ENCODE measurements at regions not wholly inside any gene's neighbourhood (a gene's known extent, or its start where the extent isn't known, plus 50 kb on each side); places are given as distances from the start of the nearest gene placed in this dataset.

DNA sequence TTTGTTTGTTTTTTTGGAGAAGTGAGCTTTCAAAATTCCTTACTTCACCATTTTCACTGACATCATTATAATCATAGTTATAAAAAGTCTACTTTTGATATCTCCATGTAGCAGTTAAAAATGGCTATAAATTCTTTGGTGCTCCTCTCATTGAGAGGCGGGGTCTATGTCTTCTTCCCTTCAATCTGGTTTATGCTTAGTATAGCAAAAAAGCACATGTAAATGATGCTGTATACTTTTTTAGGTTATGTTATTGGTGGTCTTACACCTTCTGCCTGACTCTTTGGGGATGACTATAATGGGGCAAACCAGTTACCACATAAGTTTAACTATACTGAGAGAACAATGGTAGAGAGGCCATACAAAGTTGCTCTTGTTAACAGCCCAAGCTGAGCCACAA is 289.6 kb downstream of the EPM2A start:
- Mint-ChIP-seq H3K4me1 (ENCODE audit: low read depth, unreplicated experiment) (no peaks in the 10 kb centered on the region), H3K9me3 (ENCODE audit: unreplicated experiment) (peaks cover 42% of the 10 kb centered on the region), H3K4me3 (ENCODE audit: unreplicated experiment) (no peak overlapping the region), H3K27ac (ENCODE audit: unreplicated experiment) (no peak overlapping the region), H3K27me3 (ENCODE audit: insufficient read depth, unreplicated experiment) (no peaks in the 10 kb centered on the region), H3K36me3 (ENCODE audit: insufficient read depth, unreplicated experiment) (no peaks in the 10 kb centered on the region)
- peaks cover 4% of the 10 kb centered on the region; the same call in 1 of the 2 replicates for H3K4me1 ChIP-seq
- no peaks in the 10 kb centered on the region for H3K36me3 ChIP-seq (ENCODE audit: control insufficient read depth, insufficient read depth, low read length)
- CTCF ChIA-PET: no interaction called here
- no peak overlapping the region for H3K4me3 ChIP-seq (ENCODE audit: low read depth, low read length)
- no peaks in the 10 kb centered on the region for H3K27me3 ChIP-seq (replicated peaks; ENCODE audit: control insufficient read depth, insufficient read depth, low read length)
- no peak for DNase-seq
- no TSS peak for BruUV-seq (replicated peaks)
- H3K9me3 ChIP-seq: peaks cover 11% of the 10 kb centered on the region
- intact Hi-C loops (cut with micrococcal nuclease; ENCODE audit: unreplicated experiment): no loop called here
- no peak for TF ChIP-seq CTCF (IDR thresholded peaks at IDR 0.05; ENCODE audit: insufficient read depth in 1 of 2, low read depth in 1 of 2, low read length in 1 of 2, severe bottlenecking in 1 of 2, unreplicated experiment in 1 of 2)
- POLR2A ChIA-PET: no interaction called here

- no peak for TF ChIP-seq CTCF (IDR thresholded peaks at IDR 0.05; ENCODE audit: insufficient read depth in 1 of 2, low read depth in 1 of 2, low read length in 1 of 2, severe bottlenecking in 1 of 2, unreplicated experiment in 1 of 2)
- Mint-ChIP-seq H3K27ac (ENCODE audit: unreplicated experiment) (no peak overlapping the region), H3K9me3 (ENCODE audit: unreplicated experiment) (peaks cover 18% of the 10 kb centered on the region), H3K4me1 (ENCODE audit: low read depth, unreplicated experiment) (no peaks in the 10 kb centered on the region), H3K27me3 (ENCODE audit: insufficient read depth, unreplicated experiment) (no peaks in the 10 kb centered on the region), H3K36me3 (ENCODE audit: insufficient read depth, unreplicated experiment) (no peaks in the 10 kb centered on the region), H3K4me3 (ENCODE audit: unreplicated experiment) (no peak overlapping the region)
- no peak overlapping the region for H3K4me3 ChIP-seq (ENCODE audit: low read depth, low read length)
- CTCF ChIA-PET: no interaction called here
- intact Hi-C loops (cut with micrococcal nuclease; ENCODE audit: unreplicated experiment): no loop called here
- H3K4me1 ChIP-seq: peaks cover 4% of the 10 kb centered on the region; the same call in 1 of the 2 replicates
- H3K27me3 ChIP-seq (replicated peaks; ENCODE audit: control insufficient read depth, insufficient read depth, low read length): no peaks in the 10 kb centered on the region
- no peak for DNase-seq
- POLR2A ChIA-PET: no interaction called here
- peaks cover 6% of the 10 kb centered on the region; the same call in 1 of the 2 replicates for H3K9me3 ChIP-seq
- H3K36me3 ChIP-seq (ENCODE audit: control insufficient read depth, insufficient read depth, low read length): no peaks in the 10 kb centered on the region
- no TSS peak for BruUV-seq (replicated peaks)
Observed at GRCh38 chr6:145451029-145451428, 284.3 kb downstream of the EPM2A start.

GRCh38 chr6:145453376-145453775 is 281.9 kb downstream of the EPM2A start:
- intact Hi-C loops (cut with micrococcal nuclease; ENCODE audit: unreplicated experiment): no loop called here
- Mint-ChIP-seq H3K9me3 (ENCODE audit: unreplicated experiment) (no peaks in the 10 kb centered on the region), H3K27ac (ENCODE audit: unreplicated experiment) (no peak overlapping the region), H3K4me1 (ENCODE audit: low read depth, unreplicated experiment) (no peaks in the 10 kb centered on the region), H3K4me3 (ENCODE audit: unreplicated experiment) (no peak overlapping the region), H3K36me3 (ENCODE audit: insufficient read depth, unreplicated experiment) (no peaks in the 10 kb centered on the region), H3K27me3 (ENCODE audit: insufficient read depth, unreplicated experiment) (no peaks in the 10 kb centered on the region)
- Histone ChIP-seq H3K9me3 (no peaks in the 10 kb centered on the region), H3K4me1 (peaks cover under 1% of the 10 kb centered on the region; the same call in 1 of the 2 replicates), H3K36me3 (ENCODE audit: control insufficient read depth, insufficient read depth, low read length) (no peaks in the 10 kb centered on the region), H3K4me3 (ENCODE audit: low read depth, low read length) (no peak overlapping the region), H3K27me3 (replicated peaks; ENCODE audit: control insufficient read depth, insufficient read depth, low read length) (no peaks in the 10 kb centered on the region)
- BruUV-seq (replicated peaks): no TSS peak
- ChIA-PET CTCF (no interaction called here), POLR2A (no interaction called here)
- TF ChIP-seq CTCF (IDR thresholded peaks at IDR 0.05; ENCODE audit: insufficient read depth in 1 of 2, low read depth in 1 of 2, low read length in 1 of 2, severe bottlenecking in 1 of 2, unreplicated experiment in 1 of 2): peak; percentile 20 to 57
- DNase-seq: peak in 1 of 2 experiments; percentile 7
